PC-9 (cell line): ENCODE measurements at regions not wholly inside any gene's neighbourhood (a gene's known extent, or its start where the extent isn't known, plus 50 kb on each side); places are given as distances from the start of the nearest gene placed in this dataset.

Source experiments
- BruUV-seq: library from RNA; stranded (reverse); fragments of 400-500 nt; replicated peaks from 2 replicates; lab custom pipeline; 2021; lab: Mats Ljungman, UMichigan
- CTCF ChIA-PET: fragments of 300-600 bp; sonication (Branson Sonifier 250); formaldehyde crosslinking; loops from one replicate; lab custom pipeline; 2022; ENCODE audit warnings: antibody characterized with exemption; lab: Charles Lee
- POLR2A ChIA-PET: fragments of 300-600 bp; sonication (Branson Sonifier 250); formaldehyde crosslinking; loops from one replicate; lab custom pipeline; 2022; ENCODE audit warnings: antibody characterized with exemption; ENCODE audit not compliant: unreplicated experiment; lab: Charles Lee
- DNase-seq, 2 experiments: peaks; one replicate each; pipeline versions ENCODE4 v3.0.0 to v3.0.0-alpha.2; 2015 to 2022; ENCODE audit warnings: mixed read lengths in 1 of 2
- H2AFZ ChIP-seq: fragments of 200-600 bp; sonication (generic); 2 replicates; pipeline ENCODE4 v1.8.1; 2017; ENCODE audit warnings: antibody characterized with exemption
- H3F3A ChIP-seq: fragments of 200-600 bp; sonication (generic); 2 replicates; pipeline ENCODE4 v1.8.1; 2017; ENCODE audit warnings: antibody characterized with exemption, mild to moderate bottlenecking, low read depth; ENCODE audit not compliant: insufficient read depth
- H3K27ac ChIP-seq: fragments of 200-600 bp; sonication (generic); 2 replicates; pipeline ENCODE4 v1.6.1; 2016; ENCODE audit warnings: mixed run types
- H3K27me3 ChIP-seq: fragments of 200-600 bp; sonication (generic); 2 replicates; pipeline ENCODE4 v1.6.1; 2016; ENCODE audit warnings: low read depth, mixed run types; ENCODE audit not compliant: insufficient read depth
- H3K36me3 ChIP-seq: fragments of 200-600 bp; sonication (generic); 2 replicates; pipeline ENCODE4 v1.6.1; 2016; ENCODE audit warnings: low read depth, mixed run types
- H3K4me1 ChIP-seq: fragments of 200-600 bp; sonication (generic); replicated peaks from 2 replicates; pipeline ENCODE4 v1.6.1; 2016; ENCODE audit warnings: mixed run types; ENCODE audit not compliant: insufficient read depth
- H3K4me2 ChIP-seq: fragments of 200-600 bp; sonication (generic); 2 replicates; pipeline ENCODE4 v1.6.1; 2017; ENCODE audit warnings: mixed run types
- H3K4me3 ChIP-seq: fragments of 200-600 bp; sonication (generic); 2 replicates; pipeline ENCODE4 v1.6.1; 2016; ENCODE audit warnings: mixed run types
- H3K79me2 ChIP-seq: fragments of 200-600 bp; sonication (generic); 2 replicates; pipeline ENCODE4 v1.6.1; 2017; ENCODE audit warnings: low read depth, mixed run types
- H3K9me2 ChIP-seq: fragments of 200-600 bp; sonication (generic); 2 replicates; pipeline ENCODE4 v1.8.1; 2017; ENCODE audit warnings: mild to moderate bottlenecking; ENCODE audit not compliant: insufficient read depth
- H3K9me3 ChIP-seq: fragments of 200-600 bp; sonication (generic); 2 replicates; pipeline ENCODE4 v1.8.1; 2016; ENCODE audit warnings: low read depth; ENCODE audit not compliant: insufficient read depth
- H4K20me1 ChIP-seq: fragments of 200-600 bp; sonication (generic); 2 replicates; pipeline ENCODE4 v1.8.1; 2017; ENCODE audit not compliant: insufficient read depth
- EZH2 ChIP-seq: fragments of 200-600 bp; sonication (generic); IDR thresholded peaks from 2 replicates; pipeline ENCODE4 v1.8.0; 2017; ENCODE audit warnings: antibody characterized with exemption, low read depth
- intact Hi-C: fragments of 100-400 bp; cut with micrococcal nuclease; formaldehyde crosslinking; loops from one replicate; pipeline ENCODE4 v1.10.0; 2022; ENCODE audit not compliant: unreplicated experiment
- TF ChIP-seq, protein P1 (sequence below): fragments of 200-600 bp; sonication (generic); conservative IDR thresholded peaks from 2 replicates; pipeline ENCODE4 v1.6.1; 2017; ENCODE audit warnings: mixed run types, antibody characterized with exemption, mild to moderate bottlenecking, moderate library complexity

DNA sequence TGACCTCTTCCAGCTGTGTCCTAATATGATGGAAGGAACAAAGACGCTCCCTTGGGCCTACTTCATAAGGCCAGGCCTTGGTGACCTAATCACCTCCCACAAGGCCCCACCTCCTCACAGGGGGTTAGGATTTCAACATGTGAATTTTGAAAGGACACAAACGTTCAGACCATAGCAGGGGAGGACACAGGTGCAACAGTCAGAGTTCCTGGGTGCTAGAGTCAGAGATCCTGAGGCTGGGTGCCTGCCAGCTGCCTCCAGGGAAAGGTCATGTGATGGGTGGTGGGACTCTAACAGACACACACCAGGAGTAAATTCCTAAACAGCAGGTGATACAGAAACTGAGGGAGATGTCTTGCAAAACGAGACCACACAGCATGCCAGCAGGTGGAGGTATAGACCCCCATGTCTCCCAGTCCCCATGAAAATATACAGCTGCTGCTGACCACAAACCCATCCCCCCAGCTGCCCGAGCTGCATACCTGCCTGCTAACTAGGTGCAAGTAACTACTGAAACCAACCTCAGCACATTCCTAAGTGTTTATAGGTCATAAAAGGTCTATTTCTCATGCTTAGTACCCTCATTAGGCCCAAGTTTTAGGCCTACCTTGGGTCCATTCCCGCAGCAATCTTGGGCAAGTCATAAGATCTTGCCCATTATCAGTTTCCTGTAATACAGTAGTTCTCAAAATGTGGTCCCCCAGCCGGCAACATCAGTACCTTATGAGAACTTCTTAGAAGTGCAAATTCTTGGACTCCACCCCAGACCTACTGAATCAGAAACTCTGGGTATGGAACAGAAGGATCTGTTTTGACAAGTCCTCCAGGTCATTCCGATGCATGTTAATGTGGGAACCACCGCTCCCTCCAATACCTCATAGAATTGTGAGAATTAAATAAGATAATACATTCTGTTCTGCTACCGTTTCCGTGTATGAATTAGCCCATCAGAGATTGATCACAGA lies 245.3 kb downstream of the ENC1 start:
- H4K20me1 ChIP-seq: no peaks in the 10 kb centered on the region
- CTCF ChIA-PET: interaction anchor here (0.5 to 1.4 kb wide), 4 partner anchors 124 to 360 kb away, joined by 3 to 4 read pairs (median 4); no protein-coding TSS in a partner anchor
- no TSS peak for BruUV-seq
- H2AFZ ChIP-seq: no peak overlapping the region
- H3K9me3 ChIP-seq: no peaks in the 10 kb centered on the region
- H3K27ac ChIP-seq: peak overlapping the region; percentile 82
- intact Hi-C loops: loop anchor here (1.0 to 10.0 kb wide), 16 partner anchors 20 to 492 kb away; no protein-coding TSS in a partner anchor
- no peaks in the 10 kb centered on the region for H3K27me3 ChIP-seq
- peaks cover 45% of the 10 kb centered on the region for H3F3A ChIP-seq
- no peak overlapping the region; the same call in 1 of the 2 replicates for H3K4me3 ChIP-seq
- no peaks in the 10 kb centered on the region for H3K36me3 ChIP-seq
- DNase-seq: peak; percentile 91 to 99
- peaks cover 42% of the 10 kb centered on the region for H3K4me1 ChIP-seq
- POLR2A ChIA-PET: interaction anchor here (0.5 to 1.2 kb wide), 4 partner anchors 144 to 360 kb away, joined by 3 to 7 read pairs (median 4); no protein-coding TSS in a partner anchor
- TF ChIP-seq, protein P1, sequence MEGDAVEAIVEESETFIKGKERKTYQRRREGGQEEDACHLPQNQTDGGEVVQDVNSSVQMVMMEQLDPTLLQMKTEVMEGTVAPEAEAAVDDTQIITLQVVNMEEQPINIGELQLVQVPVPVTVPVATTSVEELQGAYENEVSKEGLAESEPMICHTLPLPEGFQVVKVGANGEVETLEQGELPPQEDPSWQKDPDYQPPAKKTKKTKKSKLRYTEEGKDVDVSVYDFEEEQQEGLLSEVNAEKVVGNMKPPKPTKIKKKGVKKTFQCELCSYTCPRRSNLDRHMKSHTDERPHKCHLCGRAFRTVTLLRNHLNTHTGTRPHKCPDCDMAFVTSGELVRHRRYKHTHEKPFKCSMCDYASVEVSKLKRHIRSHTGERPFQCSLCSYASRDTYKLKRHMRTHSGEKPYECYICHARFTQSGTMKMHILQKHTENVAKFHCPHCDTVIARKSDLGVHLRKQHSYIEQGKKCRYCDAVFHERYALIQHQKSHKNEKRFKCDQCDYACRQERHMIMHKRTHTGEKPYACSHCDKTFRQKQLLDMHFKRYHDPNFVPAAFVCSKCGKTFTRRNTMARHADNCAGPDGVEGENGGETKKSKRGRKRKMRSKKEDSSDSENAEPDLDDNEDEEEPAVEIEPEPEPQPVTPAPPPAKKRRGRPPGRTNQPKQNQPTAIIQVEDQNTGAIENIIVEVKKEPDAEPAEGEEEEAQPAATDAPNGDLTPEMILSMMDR: peak; percentile 61
- TF ChIP-seq EZH2: no peak
- peak overlapping the region; percentile 36 for H3K4me2 ChIP-seq
- H3K9me2 ChIP-seq: no peaks in the 10 kb centered on the region
- H3K79me2 ChIP-seq: 0 out of 2 replicates have a peak, but pooled peaks cover 8% of the 10 kb centered on the region

DNA sequence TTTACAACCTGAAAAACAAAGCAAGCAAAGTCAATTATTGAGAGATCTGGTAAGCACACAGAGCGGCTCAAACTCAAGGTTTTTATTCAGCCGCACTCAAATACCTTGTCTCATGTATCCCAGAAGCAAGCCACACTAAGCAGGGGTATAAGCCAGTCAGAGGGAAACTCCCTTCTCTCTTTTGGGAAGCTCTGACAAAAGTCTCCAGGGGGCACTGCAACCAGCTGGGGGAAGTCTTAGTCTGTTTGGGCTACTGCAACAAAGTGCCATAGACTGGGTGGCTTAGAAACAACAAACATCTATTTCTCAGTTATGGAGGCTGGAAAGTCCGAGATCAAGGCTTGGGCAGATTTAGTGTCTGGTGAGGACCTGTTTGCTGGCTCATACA lies 246.0 kb downstream of the ENC1 start:
- intact Hi-C loops: loop anchor here (2.0 to 10.0 kb wide), 3 partner anchors 20 to 492 kb away; no protein-coding TSS in a partner anchor
- Histone ChIP-seq H4K20me1 (no peaks in the 10 kb centered on the region), H3K27me3 (no peaks in the 10 kb centered on the region), H3K27ac (peak overlapping the region; percentile 82), H3K4me2 (peak overlapping the region; percentile 27), H3K4me3 (no peak overlapping the region), H3K9me2 (no peaks in the 10 kb centered on the region), H3K36me3 (no peaks in the 10 kb centered on the region), H3K79me2 (0 out of 2 replicates have a peak, but pooled peaks cover 8% of the 10 kb centered on the region), H3K9me3 (no peaks in the 10 kb centered on the region), H3K4me1 (peaks cover 42% of the 10 kb centered on the region), H3F3A (peaks cover 45% of the 10 kb centered on the region), H2AFZ (no peak overlapping the region)
- DNase-seq: no peak
- TF ChIP-seq, protein P1: no peak
- no peak for TF ChIP-seq EZH2
- POLR2A ChIA-PET: interaction anchor here (0.5 to 1.2 kb wide), 3 partner anchors 143 to 359 kb away, joined by 3 to 7 read pairs (median 4); no protein-coding TSS in a partner anchor
- BruUV-seq: no TSS peak
- CTCF ChIA-PET: interaction anchor here (0.5 to 1.4 kb wide), 4 partner anchors 125 to 359 kb away, joined by 3 to 4 read pairs (median 4); no protein-coding TSS in a partner anchor

DNA sequence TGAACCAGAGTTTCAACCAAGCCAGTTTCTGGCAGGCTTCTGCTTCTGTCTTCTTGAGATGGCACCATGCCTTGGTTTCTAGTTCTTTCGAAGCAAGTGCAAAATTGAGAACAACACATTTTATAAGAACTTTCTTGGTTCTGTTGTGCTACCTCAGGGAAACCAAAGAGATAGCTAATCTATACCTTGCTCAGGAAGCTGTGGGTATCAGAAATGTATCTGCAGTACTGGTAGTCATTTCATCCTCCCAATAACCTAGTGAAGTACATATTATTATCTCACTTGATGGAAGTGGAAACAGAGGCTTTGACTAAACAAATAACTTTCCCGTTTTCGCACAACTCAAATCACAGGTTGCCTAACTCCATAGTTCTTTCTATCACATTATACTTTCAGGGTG lies 246.6 kb downstream of the ENC1 start:
- no peaks in the 10 kb centered on the region for H3K9me2 ChIP-seq
- H3K27me3 ChIP-seq: no peaks in the 10 kb centered on the region
- no peaks in the 10 kb centered on the region for H3K36me3 ChIP-seq
- peak overlapping the region; percentile 82 for H3K27ac ChIP-seq
- no peaks in the 10 kb centered on the region for H4K20me1 ChIP-seq
- no peaks in the 10 kb centered on the region for H3K9me3 ChIP-seq
- DNase-seq: no peak
- ChIA-PET POLR2A (no interaction called here), CTCF (no interaction called here)
- TF ChIP-seq EZH2: no peak
- H3K79me2 ChIP-seq: 0 out of 2 replicates have a peak, but pooled peaks cover 8% of the 10 kb centered on the region
- BruUV-seq: no TSS peak
- peak overlapping the region; percentile 27 for H3K4me2 ChIP-seq
- H2AFZ ChIP-seq: no peak overlapping the region
- no peak overlapping the region for H3K4me3 ChIP-seq
- peaks cover 45% of the 10 kb centered on the region for H3F3A ChIP-seq
- peaks cover 42% of the 10 kb centered on the region for H3K4me1 ChIP-seq
- intact Hi-C loops: loop anchor here (2.0 to 10.0 kb wide), 3 partner anchors 19 to 491 kb away; no protein-coding TSS in a partner anchor
